ENCODE measurements at regions not wholly inside any gene's neighbourhood (a gene's known extent, or its start where the extent isn't known, plus 50 kb on each side); places are given as distances from the start of the nearest gene placed in this dataset.

- CTCF ChIA-PET = no interaction called here
- H2AFZ ChIP-seq = no peak overlapping the region
- POLR2A ChIA-PET (ENCODE audit: unreplicated experiment) = no interaction called here
- no peak overlapping the region for H3K4me2 ChIP-seq
- no TSS peak for BruUV-seq (replicated peaks)
- no peak for DNase-seq
- intact Hi-C loops (cut with micrococcal nuclease; ENCODE audit: unreplicated experiment) = no loop called here
- H3K9me2 ChIP-seq (ENCODE audit: insufficient read depth) = no peaks in the 10 kb centered on the region
- TF ChIP-seq EZH2 (IDR thresholded peaks at IDR 0.05; ENCODE audit: low read depth) = no peak
- no peak for TF ChIP-seq CTCF (conservative IDR thresholded peaks at IDR 0.05)
- H3K9me3 ChIP-seq (ENCODE audit: insufficient read depth, low read depth) = no peaks in the 10 kb centered on the region
- H3K79me2 ChIP-seq (ENCODE audit: low read depth) = no peaks in the 10 kb centered on the region
- H3K27ac ChIP-seq = no peak overlapping the region
- no peak overlapping the region for H3K4me3 ChIP-seq
- H3K27me3 ChIP-seq (ENCODE audit: insufficient read depth, low read depth) = 0 out of 2 replicates have a peak, but pooled peaks cover 2% of the 10 kb centered on the region
- H3F3A ChIP-seq (ENCODE audit: insufficient read depth, low read depth) = no peaks in the 10 kb centered on the region
- H4K20me1 ChIP-seq (ENCODE audit: insufficient read depth) = no peaks in the 10 kb centered on the region
- no peaks in the 10 kb centered on the region for H3K4me1 ChIP-seq (replicated peaks; ENCODE audit: insufficient read depth)
- no peaks in the 10 kb centered on the region for H3K36me3 ChIP-seq (ENCODE audit: low read depth)
Observed at GRCh38 chr16:79750311-79750710, 149.8 kb upstream of the MAF start.

GRCh38 chr16:79748629-79749028, 148.1 kb upstream of the MAF start:
- Histone ChIP-seq H3K36me3 (ENCODE audit: low read depth) (no peaks in the 10 kb centered on the region), H3F3A (ENCODE audit: insufficient read depth, low read depth) (no peaks in the 10 kb centered on the region), H3K4me1 (replicated peaks; ENCODE audit: insufficient read depth) (no peaks in the 10 kb centered on the region), H3K4me2 (no peak overlapping the region), H3K9me2 (ENCODE audit: insufficient read depth) (no peaks in the 10 kb centered on the region), H3K4me3 (no peak overlapping the region), H4K20me1 (ENCODE audit: insufficient read depth) (no peaks in the 10 kb centered on the region), H3K79me2 (ENCODE audit: low read depth) (no peaks in the 10 kb centered on the region), H3K9me3 (ENCODE audit: insufficient read depth, low read depth) (no peaks in the 10 kb centered on the region), H3K27me3 (ENCODE audit: insufficient read depth, low read depth) (0 out of 2 replicates have a peak, but pooled peaks cover 2% of the 10 kb centered on the region), H3K27ac (no peak overlapping the region), H2AFZ (no peak overlapping the region)
- POLR2A ChIA-PET (ENCODE audit: unreplicated experiment) = no interaction called here
- no peak for DNase-seq
- intact Hi-C loops (cut with micrococcal nuclease; ENCODE audit: unreplicated experiment) = no loop called here
- BruUV-seq (replicated peaks) = no TSS peak
- no peak for TF ChIP-seq EZH2 (IDR thresholded peaks at IDR 0.05; ENCODE audit: low read depth)
- TF ChIP-seq CTCF (conservative IDR thresholded peaks at IDR 0.05) = no peak
- CTCF ChIA-PET = no interaction called here

- H2AFZ ChIP-seq = no peak overlapping the region
- no peaks in the 10 kb centered on the region for H3K9me3 ChIP-seq (ENCODE audit: insufficient read depth, low read depth)
- intact Hi-C loops (cut with micrococcal nuclease; ENCODE audit: unreplicated experiment) = no loop called here
- BruUV-seq (replicated peaks) = no TSS peak
- H3K4me2 ChIP-seq = no peak overlapping the region
- H3K4me1 ChIP-seq (replicated peaks; ENCODE audit: insufficient read depth) = no peaks in the 10 kb centered on the region
- H3F3A ChIP-seq (ENCODE audit: insufficient read depth, low read depth) = no peaks in the 10 kb centered on the region
- no peaks in the 10 kb centered on the region for H3K9me2 ChIP-seq (ENCODE audit: insufficient read depth)
- no peak overlapping the region for H3K27ac ChIP-seq
- no peak for TF ChIP-seq EZH2 (IDR thresholded peaks at IDR 0.05; ENCODE audit: low read depth)
- TF ChIP-seq CTCF (conservative IDR thresholded peaks at IDR 0.05) = no peak
- H3K27me3 ChIP-seq (ENCODE audit: insufficient read depth, low read depth) = 0 out of 2 replicates have a peak, but pooled peaks cover 2% of the 10 kb centered on the region
- H3K4me3 ChIP-seq = no peak overlapping the region
- no peaks in the 10 kb centered on the region for H3K79me2 ChIP-seq (ENCODE audit: low read depth)
- H4K20me1 ChIP-seq (ENCODE audit: insufficient read depth) = no peaks in the 10 kb centered on the region
- POLR2A ChIA-PET (ENCODE audit: unreplicated experiment) = no interaction called here
- no peak for DNase-seq
- CTCF ChIA-PET = no interaction called here
- no peaks in the 10 kb centered on the region for H3K36me3 ChIP-seq (ENCODE audit: low read depth)
Observed at GRCh38 chr16:79747688-79748087, 147.2 kb upstream of the MAF start.

Measured in PC-9 (cell line).